HG02870 (cell line): ENCODE measurements at regions not wholly inside any gene's neighbourhood (a gene's known extent, or its start where the extent isn't known, plus 50 kb on each side); places are given as distances from the start of the nearest gene placed in this dataset.

Experiments used
- ATAC-seq: cut with Tn5 transposase; IDR thresholded peaks from one replicate; pipeline ENCODE4 v1.9.1; 2021; ENCODE audit warnings: mild to moderate bottlenecking, moderate library complexity; ENCODE audit not compliant: unreplicated experiment

GRCh38 chr15:85847031-85847430 lies 52.3 kb upstream of the KLHL25 start:
- ATAC-seq = no peak

- ATAC-seq = no peak
Observed at GRCh38 chr15:85849946-85850345, 55.2 kb upstream of the KLHL25 start.

- no peak for ATAC-seq
Observed at GRCh38 chr15:85852969-85853368, 58.2 kb upstream of the KLHL25 start.

GRCh38 chr15:85854345-85855097 lies 59.8 kb upstream of the KLHL25 start:
- peak; percentile 75 for ATAC-seq

- ATAC-seq = peak; percentile 89
Observed at GRCh38 chr15:85858586-85859375, 64.1 kb upstream of the KLHL25 start.

GRCh38 chr15:85859671-85860070 lies 64.9 kb upstream of the KLHL25 start:
- ATAC-seq = no peak

GRCh38 chr15:85860394-85861161 lies 65.9 kb upstream of the KLHL25 start:
- ATAC-seq = no peak

- ATAC-seq = no peak
Observed at GRCh38 chr15:85865070-85865684, 70.5 kb upstream of the KLHL25 start.

- no peak for ATAC-seq
Observed at GRCh38 chr15:85867250-85867649, 72.5 kb upstream of the KLHL25 start.

- ATAC-seq = no peak
Observed at GRCh38 chr15:85869124-85869523, 74.4 kb upstream of the KLHL25 start.

- no peak for ATAC-seq
Observed at GRCh38 chr15:85870216-85871014, 75.7 kb upstream of the KLHL25 start.

- no peak for ATAC-seq
Observed at GRCh38 chr15:85871545-85871944, 76.8 kb upstream of the KLHL25 start.

- ATAC-seq = no peak
Observed at GRCh38 chr15:85872125-85872524, 77.4 kb upstream of the KLHL25 start.

- no peak for ATAC-seq
Observed at GRCh38 chr15:85874236-85874635, 79.5 kb upstream of the KLHL25 start.

- no peak for ATAC-seq
Observed at GRCh38 chr15:85875756-85876155, 81.0 kb upstream of the KLHL25 start.

- no peak for ATAC-seq
Observed at GRCh38 chr15:85878828-85879225, 84.1 kb upstream of the KLHL25 start.

GRCh38 chr15:85879334-85880163 lies 84.8 kb upstream of the KLHL25 start:
- no peak for ATAC-seq

GRCh38 chr15:85880501-85881190 lies 85.9 kb upstream of the KLHL25 start:
- no peak for ATAC-seq

GRCh38 chr15:85886309-85886811 lies 91.6 kb upstream of the KLHL25 start:
- no peak for ATAC-seq
